RCC 7860 (cell line): ENCODE measurements at regions not wholly inside any gene's neighbourhood (a gene's known extent, or its start where the extent isn't known, plus 50 kb on each side); places are given as distances from the start of the nearest gene placed in this dataset.
"Not testable (repeated sequence)": the region's sequence is repeated elsewhere in the genome, so short reads cannot be mapped to it uniquely, and the experiment has no call there.

Experiments
- DNase-seq: peaks from one replicate; pipeline ENCODE4 v3.0.0-alpha.2; 2015; ENCODE audit warnings: low spot score
- FAIRE-seq: peaks from 2 replicates; lab custom pipeline; 2012; peaks lifted over from hg19 to GRCh38; lab: Jason Lieb, UNC

DNA sequence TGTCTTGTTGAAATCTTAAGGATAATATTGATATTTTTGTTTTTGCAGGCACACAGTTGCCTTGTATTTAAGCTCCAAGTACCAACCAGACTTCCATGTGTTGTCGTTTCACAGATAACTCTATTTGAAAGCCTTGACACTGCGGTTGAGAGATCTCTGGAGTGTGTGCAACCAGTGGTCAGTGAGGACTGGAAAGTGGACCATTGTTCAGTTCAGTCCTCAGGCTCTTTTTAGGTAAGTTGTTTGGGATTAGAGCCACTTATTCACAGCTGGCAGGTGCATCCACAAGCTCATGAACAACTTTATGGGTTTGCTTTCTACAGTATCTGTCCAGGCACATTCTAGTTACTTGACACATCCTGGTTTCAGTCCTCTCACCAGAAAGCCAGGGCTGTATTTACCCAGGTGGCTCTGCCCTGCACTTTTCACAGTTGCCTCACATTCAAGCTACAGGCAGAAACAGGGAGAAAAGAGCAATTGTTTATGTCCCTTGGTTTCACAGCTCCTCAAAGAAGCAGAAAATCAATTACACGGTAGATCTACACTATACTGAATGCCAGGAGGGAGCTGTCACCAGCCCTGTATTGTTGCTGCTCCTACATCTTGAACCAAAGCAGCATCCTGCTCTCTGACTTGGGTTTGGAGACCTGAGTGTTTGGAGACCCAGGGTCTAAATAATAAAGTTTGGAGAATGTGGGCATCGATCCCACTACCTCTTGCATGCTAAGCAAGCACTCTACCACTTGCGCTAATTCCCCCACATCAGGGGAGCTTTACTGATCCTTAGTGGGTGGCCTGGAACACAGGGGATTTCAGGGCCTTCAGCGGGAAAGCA lies 543.3 kb downstream of the PRIM2 start:
- DNase-seq, FAIRE-seq: not testable (repeated sequence)

DNA sequence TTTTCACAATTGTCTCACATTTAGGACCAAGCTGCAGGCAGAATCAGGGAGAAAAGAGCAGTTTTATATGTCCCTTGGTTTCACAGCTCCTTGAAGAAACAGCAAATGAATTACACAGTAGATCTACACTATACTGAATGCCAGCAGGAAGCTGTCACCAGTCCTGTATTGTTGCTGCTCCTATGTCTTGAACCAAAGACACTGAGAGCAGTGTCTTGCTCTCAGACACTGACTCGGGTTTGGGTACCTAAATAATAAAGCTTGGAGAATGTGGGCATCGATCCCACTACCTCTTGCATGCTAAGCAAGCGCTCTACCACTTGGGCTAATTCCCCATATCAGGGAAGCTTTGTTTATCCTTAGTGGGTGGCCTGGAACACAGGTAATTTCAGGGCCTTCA lies 552.7 kb downstream of the PRIM2 start:
- not testable (repeated sequence) for DNase-seq, FAIRE-seq

DNA sequence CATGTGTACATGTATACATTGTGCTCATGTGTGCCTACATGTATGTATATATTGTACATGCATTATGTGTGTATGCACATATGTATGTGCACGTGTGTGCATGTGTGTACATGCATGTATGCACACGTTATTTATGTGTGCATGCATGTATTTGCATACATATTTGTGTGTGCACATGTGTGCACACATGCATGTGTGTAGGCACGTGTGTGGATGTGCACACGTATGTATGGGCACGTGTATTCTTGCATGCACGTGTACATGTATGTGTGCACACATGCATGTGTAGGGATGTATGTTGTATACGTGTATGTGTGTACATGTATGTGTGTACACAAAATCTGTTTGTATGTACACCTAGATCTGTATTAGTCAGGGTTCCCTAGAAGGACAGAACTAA lies 556.0 kb downstream of the PRIM2 start:
- FAIRE-seq, DNase-seq: not testable (repeated sequence)

DNA sequence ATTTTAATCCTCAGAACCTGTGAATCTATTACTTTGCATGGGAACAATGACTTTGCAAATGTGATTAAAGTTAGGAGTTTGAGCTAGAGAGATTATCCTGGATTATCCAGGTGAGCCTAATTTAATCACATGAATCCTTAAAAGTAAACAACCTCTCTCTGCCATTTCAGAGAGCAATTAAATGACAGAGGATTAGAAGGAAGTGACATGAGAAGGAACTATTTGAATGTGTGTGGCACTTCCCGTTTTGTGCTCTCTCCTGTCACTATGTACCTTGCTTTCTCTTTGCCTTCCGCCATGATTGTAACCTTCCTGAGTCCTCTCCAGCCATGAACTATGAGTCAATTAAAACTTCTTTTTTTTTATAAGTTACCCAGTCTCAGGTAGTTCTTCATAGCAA lies 559.2 kb downstream of the PRIM2 start:
- not testable (repeated sequence) for FAIRE-seq, DNase-seq

DNA sequence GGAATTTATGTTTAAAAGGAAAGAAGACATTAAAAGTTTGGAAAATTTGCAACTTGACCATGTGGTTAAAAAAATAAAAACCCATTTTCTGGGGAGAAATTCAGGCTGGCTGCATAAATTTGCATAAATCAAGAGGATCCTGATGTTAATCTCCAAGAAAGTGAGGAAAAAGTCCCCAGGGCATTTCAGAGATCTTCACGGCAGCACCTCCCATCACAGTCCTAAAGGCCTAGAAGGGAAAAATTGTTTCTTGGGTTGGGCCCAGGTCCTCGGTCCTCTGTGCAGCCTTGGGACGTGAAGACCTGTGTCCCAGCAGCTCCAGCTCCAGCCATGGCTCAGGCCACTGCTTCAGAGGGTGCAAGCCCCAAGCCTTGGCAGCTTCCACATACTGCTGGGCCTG lies 560.3 kb downstream of the PRIM2 start:
- not testable (repeated sequence) for FAIRE-seq, DNase-seq

DNA sequence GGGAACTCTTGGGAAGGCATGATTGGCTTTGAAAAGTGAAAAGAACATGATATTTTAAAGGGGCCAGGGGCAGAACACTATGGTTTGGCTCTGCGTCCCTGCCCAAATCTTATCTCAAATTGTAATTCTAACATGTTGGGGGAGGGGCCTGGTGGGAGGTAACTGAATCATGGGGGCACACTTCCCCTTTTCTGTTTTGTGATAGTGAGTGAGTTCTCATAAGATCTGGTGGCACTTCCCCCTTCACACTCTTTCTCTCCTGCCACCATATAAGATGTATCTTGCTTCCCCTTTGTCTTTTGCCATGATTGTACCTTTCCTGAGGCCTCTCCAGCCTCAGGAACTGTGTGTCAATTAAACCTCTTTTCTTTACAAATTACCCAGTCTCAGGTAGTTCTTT lies 561.4 kb downstream of the PRIM2 start:
- DNase-seq, FAIRE-seq: not testable (repeated sequence)

DNA sequence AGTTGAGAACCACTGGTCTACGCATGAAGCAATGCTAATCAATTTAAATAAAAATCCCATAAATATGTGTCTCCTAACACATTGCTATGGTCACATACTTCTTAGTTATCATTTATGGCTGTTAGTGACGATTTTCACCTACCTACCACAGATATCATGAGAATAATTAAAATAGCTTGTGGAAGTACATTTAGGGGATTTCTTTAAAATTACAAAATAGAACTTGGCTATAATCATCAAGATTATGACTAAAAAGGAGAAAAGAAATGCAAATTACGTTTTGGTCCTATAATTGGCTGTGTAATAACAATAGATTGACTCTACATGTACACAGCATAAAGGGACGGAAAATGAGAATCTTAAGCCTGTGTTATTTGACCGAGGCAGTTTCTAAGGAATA lies 581.4 kb downstream of the PRIM2 start:
- DNase-seq: not testable (repeated sequence)

DNA sequence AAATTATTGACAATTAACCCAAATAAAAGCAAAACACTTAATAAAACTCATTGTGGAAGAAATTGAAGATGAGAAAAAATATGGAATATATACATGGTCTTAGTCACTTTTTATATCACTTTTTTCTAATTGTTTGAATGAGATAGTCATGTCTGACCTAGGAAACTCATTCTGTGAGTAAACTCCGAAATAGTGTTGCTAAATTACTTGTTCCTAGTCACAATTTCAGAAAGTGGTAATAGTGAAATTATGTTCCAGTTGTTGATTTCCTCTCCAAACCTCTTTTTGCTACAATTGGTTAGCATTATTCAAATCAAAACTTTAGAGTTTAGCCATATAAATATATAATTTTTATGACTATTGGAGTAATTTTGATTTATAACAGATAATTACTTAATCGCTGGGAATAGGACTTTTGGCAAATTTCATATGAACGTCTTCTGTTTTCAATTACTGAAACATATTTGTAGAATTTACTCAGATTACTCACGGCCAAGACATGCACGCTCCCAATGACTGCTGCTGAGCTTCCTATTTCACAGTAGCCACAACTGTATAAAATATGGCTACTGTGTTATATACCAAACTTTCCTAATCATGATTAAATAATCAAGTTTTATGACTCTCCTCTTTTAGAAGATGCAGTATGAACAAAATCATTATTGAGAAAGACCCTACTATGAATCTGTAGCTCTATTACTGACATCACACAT lies 583.4 kb downstream of the PRIM2 start:
- DNase-seq, FAIRE-seq: not testable (repeated sequence)

More for the DNA sequence above, 581.4 kb downstream of the PRIM2 start:
- not testable (repeated sequence) for FAIRE-seq

DNA sequence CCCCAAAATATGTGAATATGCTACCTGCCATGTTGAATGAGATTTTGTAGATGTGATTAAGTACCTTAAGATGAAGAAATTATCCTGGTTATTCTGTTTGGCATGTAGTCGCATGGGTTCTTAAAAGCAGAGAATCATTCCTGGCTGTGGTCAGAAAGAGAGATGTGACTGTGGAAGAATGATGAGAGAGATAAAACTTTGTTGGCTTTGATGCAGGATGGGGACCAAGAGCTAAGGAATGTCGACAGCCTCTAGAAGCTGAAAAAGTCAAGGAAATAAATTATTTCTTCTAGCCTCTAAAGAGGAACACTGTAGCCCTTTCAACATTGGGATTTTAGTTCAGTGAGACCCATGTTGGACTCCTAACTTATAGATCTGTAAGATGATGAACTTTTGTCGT lies 584.0 kb downstream of the PRIM2 start:
- not testable (repeated sequence) for DNase-seq, FAIRE-seq

DNA sequence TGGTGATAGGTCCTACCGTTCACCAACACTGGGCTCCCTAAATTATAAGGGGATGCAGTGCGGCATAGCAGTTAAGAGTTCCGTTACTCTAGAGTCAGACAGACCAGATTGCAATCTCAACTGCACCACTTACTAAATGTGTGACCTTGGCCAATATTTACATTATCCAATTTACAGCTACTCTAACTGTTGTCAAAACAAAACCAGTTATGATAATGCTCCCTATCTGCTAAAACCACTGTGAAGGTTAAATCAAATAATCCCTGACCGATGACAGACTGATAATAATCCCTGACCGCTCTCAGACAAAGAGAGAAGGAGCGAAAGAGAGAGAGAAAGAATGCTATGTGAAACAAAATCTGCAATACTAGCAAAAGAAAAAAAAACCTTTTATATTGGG lies 586.9 kb downstream of the PRIM2 start:
- FAIRE-seq, DNase-seq: not testable (repeated sequence)

DNA sequence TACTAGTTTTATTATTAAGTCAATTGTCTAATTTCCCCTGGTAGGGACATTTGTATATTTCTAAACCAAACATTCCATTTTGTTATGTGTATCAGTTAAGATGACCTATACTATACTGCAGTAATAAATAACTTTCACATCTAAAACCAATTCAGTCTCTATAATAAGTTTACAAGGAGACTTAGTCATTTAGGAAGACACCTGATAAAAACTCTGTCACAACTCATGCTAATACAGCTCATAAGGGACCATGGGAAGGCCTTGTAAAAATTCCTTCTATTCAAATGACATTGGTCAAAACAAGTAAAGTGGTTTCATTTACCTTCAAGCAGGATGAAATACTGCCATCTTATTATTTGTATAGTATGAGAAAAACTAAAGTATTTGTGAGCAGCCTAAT lies 597.9 kb downstream of the PRIM2 start:
- not testable (repeated sequence) for DNase-seq

DNA sequence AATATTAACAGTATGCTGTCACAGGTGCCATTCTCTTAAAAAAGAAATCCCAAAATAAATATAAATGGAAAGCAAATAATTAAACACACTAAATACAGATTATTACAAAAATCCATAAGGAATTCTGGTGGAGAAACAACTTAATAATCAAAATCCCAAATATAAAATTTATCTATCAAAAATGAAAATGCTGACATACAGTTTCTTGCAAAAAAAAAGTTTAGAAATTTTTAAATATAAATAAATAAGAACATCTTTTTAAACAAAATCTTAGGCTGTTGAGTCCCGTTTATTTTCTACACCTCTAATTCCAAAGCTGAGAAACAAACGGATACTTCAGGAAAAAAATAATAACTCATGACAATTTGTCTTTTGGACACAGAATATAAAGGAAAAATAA lies 625.5 kb downstream of the PRIM2 start:
- not testable (repeated sequence) for FAIRE-seq, DNase-seq

More for the DNA sequence above, 597.9 kb downstream of the PRIM2 start:
- not testable (repeated sequence) for FAIRE-seq

DNA sequence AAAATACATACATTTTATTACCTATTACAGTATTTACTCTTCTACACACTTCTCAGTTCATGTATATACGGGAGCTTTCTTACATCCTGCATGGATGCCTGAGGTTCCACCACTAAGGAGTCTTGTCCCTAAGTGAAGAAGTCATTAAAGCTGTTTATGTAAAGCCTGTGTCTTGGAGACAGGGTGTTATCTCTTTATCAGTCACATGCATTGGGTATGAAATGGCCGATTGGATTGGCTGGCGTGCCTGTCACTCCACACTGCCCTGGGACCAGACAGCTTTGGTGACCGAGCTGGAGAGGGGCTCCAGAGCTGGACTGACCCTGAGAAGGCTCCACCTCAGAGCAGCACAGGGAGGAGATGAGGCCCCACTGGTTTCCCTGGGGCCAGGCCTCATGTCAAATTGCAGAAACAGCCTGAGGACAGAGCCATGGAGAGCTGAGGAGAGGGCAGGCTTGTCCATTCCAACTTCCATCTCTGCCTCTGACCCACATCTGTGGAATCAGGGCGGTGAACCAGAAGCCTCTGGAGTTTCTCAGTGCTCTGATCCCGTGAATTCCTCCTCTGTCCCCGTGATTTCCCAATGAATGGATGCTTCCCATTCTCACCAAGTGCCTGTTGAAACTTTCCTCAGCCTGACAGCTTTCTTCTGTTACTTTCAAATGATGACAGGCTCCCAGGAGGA lies 628.8 kb downstream of the PRIM2 start:
- not testable (repeated sequence) for DNase-seq, FAIRE-seq

DNA sequence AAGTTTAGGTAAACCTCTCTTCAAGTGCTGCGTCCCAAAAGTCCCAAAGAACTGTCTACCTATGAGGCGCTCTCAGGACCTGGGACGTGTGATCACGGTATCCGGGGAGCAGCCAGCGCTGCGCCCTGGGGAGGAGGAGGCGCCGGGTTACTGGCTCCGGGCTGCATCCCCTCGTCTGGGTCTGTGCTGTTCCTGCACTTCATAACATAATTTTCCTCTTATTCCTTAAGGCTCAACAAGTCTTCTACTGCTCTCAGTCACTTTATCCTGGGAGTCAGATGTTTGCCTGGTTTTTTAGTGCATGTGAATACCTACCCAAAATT lies 629.3 kb downstream of the PRIM2 start:
- not testable (repeated sequence) for DNase-seq, FAIRE-seq

DNA sequence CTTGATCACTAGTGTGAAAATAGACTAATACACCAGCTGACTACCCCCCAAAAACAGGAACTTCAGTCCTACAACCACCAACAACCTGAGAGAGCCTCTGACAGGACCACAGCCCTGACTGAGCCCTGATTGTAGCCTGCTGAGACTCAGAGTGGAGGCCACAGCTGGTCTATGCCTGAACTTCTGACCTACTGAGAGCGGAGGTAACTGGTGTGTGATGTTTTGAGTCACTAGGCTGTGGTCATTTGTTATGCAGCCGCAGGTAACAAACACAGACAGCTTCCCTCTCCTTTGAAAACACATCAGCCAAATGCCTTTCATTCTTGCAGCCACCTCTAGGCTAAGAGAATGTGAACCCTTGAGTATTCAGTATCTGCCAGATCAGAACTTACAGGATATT lies 631.1 kb downstream of the PRIM2 start:
- DNase-seq, FAIRE-seq: not testable (repeated sequence)

DNA sequence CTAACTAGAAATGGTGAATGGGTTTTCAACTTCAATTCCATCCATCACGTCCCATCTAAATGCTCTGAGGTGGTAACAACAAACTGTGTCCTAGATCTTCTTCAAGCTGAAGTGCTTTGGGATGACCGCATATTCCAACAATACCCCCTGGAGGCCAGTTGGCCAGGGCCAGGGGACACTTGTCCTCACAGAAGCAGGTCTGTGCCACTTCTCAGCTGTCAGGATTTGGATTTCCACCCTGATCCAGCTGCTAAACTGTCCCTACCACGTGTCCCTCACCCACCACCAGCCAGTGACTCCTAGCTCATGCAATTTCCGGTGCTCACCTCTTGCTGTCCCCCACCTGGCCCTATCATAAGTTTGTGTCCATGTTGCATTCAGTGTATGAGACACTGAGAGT lies 633.0 kb downstream of the PRIM2 start:
- not testable (repeated sequence) for FAIRE-seq

DNA sequence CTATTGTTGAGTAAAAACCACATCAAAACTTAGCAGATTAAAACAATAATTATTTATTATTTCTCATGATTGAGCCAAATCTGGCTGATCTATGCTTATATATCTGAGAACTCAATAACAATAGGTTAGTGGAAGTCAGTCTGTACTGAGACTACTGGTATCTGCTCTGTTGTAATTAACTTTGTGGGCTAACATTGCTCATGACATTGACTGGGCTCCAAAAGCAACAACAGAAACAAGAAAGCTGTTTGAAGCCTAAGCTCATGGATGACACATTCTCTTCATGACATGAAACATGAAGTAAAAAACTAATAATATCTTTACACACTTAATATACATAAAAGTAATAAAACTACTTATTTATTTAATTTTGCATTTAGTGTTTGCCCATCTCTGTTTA lies 649.3 kb downstream of the PRIM2 start:
- not testable (repeated sequence) for DNase-seq, FAIRE-seq

More for the DNA sequence above, 633.0 kb downstream of the PRIM2 start:
- not testable (repeated sequence) for DNase-seq

DNA sequence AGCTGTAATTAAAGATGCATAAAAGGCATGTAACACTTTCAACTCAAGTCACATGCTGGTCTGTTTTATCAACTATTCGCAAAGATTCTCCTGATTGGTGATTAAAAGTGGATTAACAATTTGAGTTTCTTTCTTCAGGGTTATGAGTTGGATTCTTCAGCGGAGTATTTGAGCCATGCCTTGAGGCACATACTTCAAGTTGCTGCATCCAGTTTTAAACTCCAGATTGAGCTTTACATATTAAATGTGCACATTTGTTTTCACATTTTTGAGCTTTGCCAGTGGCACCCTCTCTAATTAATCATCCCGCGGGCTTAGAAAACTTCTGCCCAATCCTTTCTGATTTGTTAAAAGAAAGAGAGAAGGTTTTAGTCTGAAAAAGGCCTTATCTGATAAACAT lies 654.5 kb downstream of the PRIM2 start:
- FAIRE-seq: not testable (repeated sequence)

DNA sequence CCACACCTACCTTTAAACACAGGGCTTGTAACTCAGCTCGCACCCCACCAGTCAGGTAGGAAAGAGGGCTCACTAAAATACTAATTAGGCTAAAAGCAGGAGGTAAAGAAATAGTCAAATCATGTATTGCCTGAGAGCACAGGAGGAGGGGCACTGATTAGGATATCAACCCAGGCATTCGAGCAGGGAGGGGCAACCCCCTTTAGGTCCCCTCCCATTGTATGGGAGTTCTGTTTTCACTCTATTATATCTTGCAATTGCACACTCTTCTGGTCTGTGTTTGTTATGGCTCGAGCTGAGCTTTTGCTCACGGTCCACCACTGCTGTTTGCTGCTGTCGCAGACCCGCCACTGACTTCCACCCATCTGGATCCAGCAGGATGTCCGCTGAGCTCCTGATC lies 657.2 kb downstream of the PRIM2 start:
- DNase-seq (no peak), FAIRE-seq (no peak)

More for the DNA sequence above, 654.5 kb downstream of the PRIM2 start:
- DNase-seq: not testable (repeated sequence)

DNA sequence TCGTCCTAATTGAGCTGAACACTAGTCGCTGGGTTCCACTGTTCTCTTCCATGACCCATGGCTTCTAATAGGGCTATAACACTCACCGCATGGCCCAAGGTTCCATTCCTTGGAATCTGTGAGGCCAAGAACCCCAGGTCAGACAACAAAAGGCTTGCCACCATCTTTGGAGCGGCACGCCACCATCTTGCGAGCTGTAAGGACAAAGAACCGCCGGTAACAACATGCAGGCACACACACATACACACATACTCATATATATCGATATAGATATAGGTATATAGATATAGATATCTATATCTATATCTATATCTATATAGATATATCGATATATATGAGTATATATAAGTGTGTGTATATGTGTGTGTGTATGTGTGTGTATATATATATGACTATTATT lies 657.7 kb downstream of the PRIM2 start:
- DNase-seq, FAIRE-seq: not testable (repeated sequence)

DNA sequence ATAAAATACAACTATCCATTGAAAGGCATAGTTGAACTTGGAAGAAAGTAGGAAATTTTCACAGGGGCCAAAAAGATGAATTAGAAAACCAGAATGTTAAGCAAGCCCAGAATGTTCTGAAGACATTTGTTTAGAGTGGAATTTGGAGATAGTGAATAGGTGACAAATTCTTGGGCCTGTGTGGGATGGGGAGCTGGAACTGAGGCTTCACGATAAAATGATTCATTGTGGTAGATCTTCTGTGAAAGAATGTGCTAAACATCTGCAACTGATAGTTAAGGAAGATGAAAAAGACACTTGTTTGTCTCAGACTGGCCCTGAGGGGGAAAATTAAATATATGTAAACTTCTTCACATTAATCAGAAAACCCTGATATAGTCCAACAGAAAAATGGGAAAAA lies 658.9 kb downstream of the PRIM2 start:
- FAIRE-seq, DNase-seq: not testable (repeated sequence)
